ENCODE measurements at regions not wholly inside any gene's neighbourhood (a gene's known extent, or its start where the extent isn't known, plus 50 kb on each side); places are given as distances from the start of the nearest gene placed in this dataset.

DNA sequence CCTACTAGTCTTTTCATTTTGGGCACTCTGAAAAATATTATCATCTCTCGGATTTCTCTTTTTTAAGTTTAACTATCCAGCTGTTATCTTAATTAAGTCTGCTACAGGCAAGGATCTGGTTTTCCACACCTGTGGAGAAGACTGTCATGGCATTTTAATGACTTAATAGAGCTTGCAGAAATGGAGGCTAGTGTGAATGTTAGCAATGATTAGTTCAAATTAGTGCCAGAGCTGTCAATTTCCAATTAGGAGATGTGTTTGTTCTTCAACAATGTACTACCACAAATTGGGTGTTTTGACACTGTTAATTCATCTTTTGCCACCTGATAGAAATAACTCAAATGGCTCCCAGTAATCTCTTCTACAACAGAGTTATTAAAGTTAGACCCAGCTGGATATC is 2023.0 kb upstream of the CDH9 start:
- DNase-seq (no peak), ATAC-seq (no peak)
- Mint-ChIP-seq H3K9me3 (peaks cover 12% of the 10 kb centered on the region), H3K4me3 (no peak overlapping the region), H3K4me1 (ENCODE audit: low read depth) (no peaks in the 10 kb centered on the region), H3K27me3 (ENCODE audit: low read depth) (no peaks in the 10 kb centered on the region), H3K36me3 (ENCODE audit: insufficient read depth) (no peaks in the 10 kb centered on the region)

DNA sequence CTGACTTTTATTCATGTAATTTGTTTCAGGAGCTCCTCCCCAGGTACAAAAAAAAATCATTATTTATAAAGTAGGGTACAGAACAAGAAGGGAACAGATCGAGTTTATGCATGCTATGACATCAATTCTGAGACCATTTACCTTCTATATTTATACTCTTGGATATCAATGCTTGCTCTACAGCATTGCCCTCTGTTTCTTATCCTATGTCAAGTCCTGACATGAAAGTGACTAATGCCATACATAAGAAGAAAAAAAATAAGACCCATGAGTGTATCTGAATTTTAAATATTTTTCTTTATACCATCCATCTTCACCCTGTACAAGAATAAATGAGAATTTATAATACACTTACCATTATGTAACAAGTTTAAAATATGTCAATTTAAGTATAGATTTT is 2016.3 kb upstream of the CDH9 start:
- Mint-ChIP-seq H3K27me3 (ENCODE audit: low read depth) (no peaks in the 10 kb centered on the region), H3K4me1 (ENCODE audit: low read depth) (no peaks in the 10 kb centered on the region), H3K4me3 (no peak overlapping the region), H3K36me3 (ENCODE audit: insufficient read depth) (no peaks in the 10 kb centered on the region), H3K9me3 (peaks cover 9% of the 10 kb centered on the region)
- DNase-seq = no peak
- no peak for ATAC-seq

DNA sequence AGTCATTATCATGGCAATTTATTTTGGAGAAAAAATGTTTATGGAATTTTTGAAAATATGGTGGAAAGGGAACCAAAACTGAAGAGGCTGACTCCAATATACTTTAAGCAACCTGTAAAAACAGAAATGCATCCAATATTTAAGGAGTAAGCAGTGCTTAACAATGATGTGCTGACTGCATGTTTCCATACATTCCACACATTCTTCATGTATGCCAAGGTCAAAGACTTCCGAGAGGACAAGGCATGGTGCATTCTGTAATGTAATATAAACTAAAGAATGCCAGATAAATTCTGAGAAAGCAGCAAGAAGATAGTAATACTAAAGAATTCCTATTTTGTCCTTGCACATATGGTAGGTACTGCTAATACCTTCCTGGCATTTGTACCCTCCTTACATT is 2015.9 kb upstream of the CDH9 start:
- no peak overlapping the region for H3K4me3 Mint-ChIP-seq
- no peak for DNase-seq
- no peak for ATAC-seq
- no peaks in the 10 kb centered on the region for H3K4me1 Mint-ChIP-seq (ENCODE audit: low read depth)
- H3K9me3 Mint-ChIP-seq = peaks cover 9% of the 10 kb centered on the region
- H3K27me3 Mint-ChIP-seq (ENCODE audit: low read depth) = no peaks in the 10 kb centered on the region
- H3K36me3 Mint-ChIP-seq (ENCODE audit: insufficient read depth) = no peaks in the 10 kb centered on the region

DNA sequence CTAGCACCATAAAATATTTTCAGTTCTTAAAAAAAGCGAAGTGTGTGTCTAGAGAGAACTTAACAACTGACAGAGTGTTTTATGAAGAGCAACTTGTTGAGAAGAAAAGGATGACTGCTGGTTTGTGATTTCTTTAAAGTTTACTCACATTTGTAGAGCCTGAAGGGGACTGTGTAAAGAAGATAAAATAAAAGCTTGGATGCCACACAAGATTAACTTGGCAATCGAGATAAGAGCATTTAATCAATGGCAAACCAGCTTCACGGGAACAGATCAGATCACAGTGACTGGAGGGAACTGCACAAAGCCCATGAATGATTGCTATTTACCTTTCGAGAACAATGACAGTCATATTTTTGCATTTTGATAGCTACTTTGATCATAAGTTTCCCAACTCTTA is 2013.1 kb upstream of the CDH9 start:
- peaks cover 9% of the 10 kb centered on the region for H3K9me3 Mint-ChIP-seq
- no peaks in the 10 kb centered on the region for H3K36me3 Mint-ChIP-seq (ENCODE audit: insufficient read depth)

DNA sequence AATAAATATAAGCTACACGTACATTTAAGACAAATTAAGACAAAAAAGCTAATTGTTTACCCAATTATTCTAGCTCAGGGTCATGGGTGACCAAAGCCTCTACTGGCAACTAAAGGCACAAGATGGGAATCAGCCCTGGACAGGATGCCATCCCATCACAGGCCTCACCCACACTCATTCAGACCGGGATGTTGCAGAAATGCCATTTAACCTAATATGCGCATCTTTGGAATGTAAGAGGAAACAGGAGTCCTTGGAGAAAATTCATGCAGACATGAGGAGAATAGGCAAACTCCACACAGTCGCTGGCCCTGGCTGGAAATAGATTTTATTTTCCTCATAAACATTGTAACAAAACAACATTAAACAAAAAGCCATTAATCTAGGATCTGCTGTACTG is 2003.8 kb upstream of the CDH9 start:
- no peak for DNase-seq
- H3K9me3 Mint-ChIP-seq = no peaks in the 10 kb centered on the region
- no peak for ATAC-seq

More for the DNA sequence above, 2013.1 kb upstream of the CDH9 start:
- H3K27me3 Mint-ChIP-seq (ENCODE audit: low read depth) = no peaks in the 10 kb centered on the region
- DNase-seq (no peak), ATAC-seq (no peak)
- H3K4me3 Mint-ChIP-seq = no peak overlapping the region
- no peaks in the 10 kb centered on the region for H3K4me1 Mint-ChIP-seq (ENCODE audit: low read depth)

DNA sequence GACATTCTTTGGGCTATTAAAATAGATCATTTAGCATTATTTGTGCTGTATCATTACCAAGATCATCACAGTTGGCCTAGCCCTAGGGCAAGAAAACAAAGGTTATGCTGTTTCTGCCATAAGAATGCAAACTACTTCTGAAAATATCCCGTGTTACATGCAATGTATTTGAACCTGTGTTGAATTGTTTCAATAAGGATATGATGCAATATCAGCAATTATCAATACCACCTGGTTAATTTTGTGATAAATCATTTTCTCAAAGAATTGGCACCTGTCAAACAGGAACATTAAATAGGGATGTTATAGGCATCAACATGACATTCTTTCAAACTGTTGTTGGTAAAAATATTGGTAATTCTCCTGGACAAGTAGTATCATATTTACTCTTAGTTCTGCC is 2002.0 kb upstream of the CDH9 start:
- no peaks in the 10 kb centered on the region for H3K4me1 Mint-ChIP-seq (ENCODE audit: low read depth)
- H3K4me3 Mint-ChIP-seq = no peak overlapping the region
- DNase-seq = no peak
- H3K27me3 Mint-ChIP-seq (ENCODE audit: low read depth) = no peaks in the 10 kb centered on the region
- ATAC-seq = no peak
- H3K9me3 Mint-ChIP-seq = peaks cover 2% of the 10 kb centered on the region
- H3K36me3 Mint-ChIP-seq (ENCODE audit: insufficient read depth) = no peaks in the 10 kb centered on the region

More for the DNA sequence above, 2003.8 kb upstream of the CDH9 start:
- Mint-ChIP-seq H3K36me3 (ENCODE audit: insufficient read depth) (no peaks in the 10 kb centered on the region), H3K4me1 (ENCODE audit: low read depth) (no peaks in the 10 kb centered on the region), H3K4me3 (no peak overlapping the region), H3K27me3 (ENCODE audit: low read depth) (no peaks in the 10 kb centered on the region)

DNA sequence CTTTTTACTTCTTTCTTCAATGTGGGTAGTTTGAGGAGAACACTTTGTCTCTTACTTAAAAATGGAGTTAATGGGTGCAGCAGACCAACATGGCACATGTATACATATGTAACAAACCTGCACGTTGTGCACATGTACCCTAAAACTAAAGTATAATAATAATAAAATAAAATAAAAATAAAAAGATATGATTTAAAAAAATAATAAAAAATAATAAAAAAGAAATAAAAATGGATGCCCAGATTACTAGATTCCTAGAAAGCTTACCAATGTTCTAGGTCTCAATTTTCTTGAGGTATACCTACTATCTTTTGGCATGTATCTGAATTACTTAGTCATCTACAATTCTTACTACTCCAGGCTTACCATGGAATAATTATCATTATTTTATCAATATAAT is 2001.6 kb upstream of the CDH9 start:
- H3K4me1 Mint-ChIP-seq (ENCODE audit: low read depth) = no peaks in the 10 kb centered on the region
- no peaks in the 10 kb centered on the region for H3K36me3 Mint-ChIP-seq (ENCODE audit: insufficient read depth)
- H3K4me3 Mint-ChIP-seq = no peak overlapping the region
- DNase-seq (no peak), ATAC-seq (no peak)
- no peaks in the 10 kb centered on the region for H3K27me3 Mint-ChIP-seq (ENCODE audit: low read depth)
- peaks cover 4% of the 10 kb centered on the region for H3K9me3 Mint-ChIP-seq

DNA sequence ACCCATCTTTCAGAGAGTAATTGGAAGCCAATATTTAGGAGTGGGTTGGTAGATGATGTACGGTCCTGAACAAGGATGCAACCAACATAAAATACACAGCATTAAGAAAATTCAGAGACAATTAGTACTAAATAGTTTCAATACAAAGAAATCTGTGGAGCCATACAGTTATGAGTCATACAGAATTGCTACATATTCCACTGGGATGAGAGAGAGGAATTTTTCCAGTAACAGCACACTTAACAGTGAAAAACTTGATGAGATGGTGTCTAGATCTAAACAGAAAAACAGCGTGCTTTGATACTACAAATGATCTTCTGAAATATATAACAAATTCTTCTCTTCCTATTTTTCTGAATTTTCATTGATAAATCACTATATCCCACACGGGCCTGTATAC is 1999.3 kb upstream of the CDH9 start:
- no peak for ATAC-seq
- Mint-ChIP-seq H3K36me3 (ENCODE audit: insufficient read depth) (no peaks in the 10 kb centered on the region), H3K4me1 (ENCODE audit: low read depth) (no peaks in the 10 kb centered on the region), H3K4me3 (no peak overlapping the region), H3K27me3 (ENCODE audit: low read depth) (no peaks in the 10 kb centered on the region), H3K9me3 (peaks cover 9% of the 10 kb centered on the region)
- DNase-seq = no peak

DNA sequence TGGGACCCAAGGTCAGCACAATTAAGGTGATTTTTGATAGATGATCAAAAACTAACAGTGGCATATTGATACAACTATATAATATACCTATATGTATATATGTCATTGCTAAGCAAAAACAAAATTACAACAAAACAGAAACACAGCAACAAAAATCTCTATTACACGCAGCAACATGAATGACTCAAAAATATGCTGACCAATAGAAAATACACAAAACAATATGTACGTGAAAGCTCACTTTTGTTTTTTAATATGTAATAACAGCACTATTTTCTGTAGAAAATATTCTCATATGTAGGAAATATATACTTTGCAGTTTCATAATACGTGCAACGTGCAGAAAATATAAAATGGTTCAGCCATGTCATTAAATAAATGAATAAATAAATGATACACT is 1985.7 kb upstream of the CDH9 start:
- Mint-ChIP-seq H3K9me3 (peaks cover 4% of the 10 kb centered on the region), H3K27me3 (ENCODE audit: low read depth) (no peaks in the 10 kb centered on the region), H3K4me3 (no peak overlapping the region), H3K36me3 (ENCODE audit: insufficient read depth) (no peaks in the 10 kb centered on the region), H3K4me1 (ENCODE audit: low read depth) (no peaks in the 10 kb centered on the region)
- ATAC-seq = no peak
- no peak for DNase-seq

DNA sequence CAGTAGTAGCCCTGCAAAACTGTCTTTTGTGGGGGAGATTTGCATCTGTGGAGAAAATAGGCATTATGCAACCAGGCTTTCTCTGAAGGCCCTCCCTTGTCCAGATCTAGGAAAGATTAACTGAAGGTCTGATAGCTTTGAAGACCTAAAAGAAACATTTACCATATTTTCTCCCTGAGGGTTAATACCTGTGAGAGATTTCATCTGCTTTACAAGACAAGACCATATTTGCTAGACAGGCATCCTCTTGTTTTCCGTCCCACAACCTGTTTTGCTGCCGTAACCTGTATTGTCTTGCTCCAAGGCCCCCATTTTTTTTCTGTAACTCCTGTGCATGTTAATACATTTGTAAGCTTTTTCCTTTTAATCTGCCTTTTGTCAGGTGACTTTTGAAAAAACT is 1985.2 kb upstream of the CDH9 start:
- Mint-ChIP-seq H3K36me3 (ENCODE audit: insufficient read depth) (no peaks in the 10 kb centered on the region), H3K9me3 (peaks cover 4% of the 10 kb centered on the region), H3K4me1 (ENCODE audit: low read depth) (no peaks in the 10 kb centered on the region), H3K4me3 (no peak overlapping the region), H3K27me3 (ENCODE audit: low read depth) (no peaks in the 10 kb centered on the region)
- ATAC-seq (no peak), DNase-seq (no peak)

DNA sequence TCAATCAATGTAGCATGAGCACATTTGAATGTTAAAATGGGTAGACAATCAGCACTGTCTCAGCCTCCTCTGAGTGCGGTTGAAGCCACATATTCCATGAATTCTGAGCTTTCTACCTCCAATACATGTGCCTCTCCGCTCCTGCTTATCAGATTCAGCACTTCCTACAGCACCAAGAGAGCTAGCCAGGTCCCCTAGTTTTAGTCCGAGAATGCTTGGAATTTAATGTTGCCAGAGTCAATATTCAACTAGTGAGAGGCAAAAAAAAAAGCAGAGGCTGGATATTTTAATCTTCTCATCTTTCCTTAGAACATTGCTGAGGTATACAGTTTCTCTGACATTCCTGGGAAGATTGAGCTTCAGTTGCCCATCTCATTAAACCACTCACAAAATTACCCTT is 1979.1 kb upstream of the CDH9 start:
- H3K27me3 Mint-ChIP-seq (ENCODE audit: low read depth) = no peaks in the 10 kb centered on the region
- H3K36me3 Mint-ChIP-seq (ENCODE audit: insufficient read depth) = no peaks in the 10 kb centered on the region
- peaks cover 16% of the 10 kb centered on the region for H3K9me3 Mint-ChIP-seq
- ATAC-seq (no peak), DNase-seq (no peak)
- no peaks in the 10 kb centered on the region for H3K4me1 Mint-ChIP-seq (ENCODE audit: low read depth)
- no peak overlapping the region for H3K4me3 Mint-ChIP-seq

DNA sequence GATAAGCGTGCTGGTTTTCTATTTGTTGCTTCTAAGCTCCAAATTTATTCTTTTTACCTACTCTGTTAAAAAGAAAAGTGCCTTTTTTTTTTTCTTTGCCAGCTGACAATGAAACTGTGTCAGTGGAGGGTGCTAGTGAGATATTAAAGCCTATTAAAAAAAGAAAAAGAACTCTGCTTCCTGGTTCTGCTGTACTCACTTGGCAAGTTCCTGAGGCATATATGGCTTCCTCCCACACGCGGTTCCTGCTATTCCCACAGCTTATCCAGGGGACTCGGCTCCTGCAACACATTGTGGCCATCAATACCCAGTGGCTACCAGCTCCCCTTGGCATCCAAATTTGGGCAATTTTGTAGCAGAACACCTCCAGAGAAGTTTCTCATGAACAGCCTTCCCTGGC is 1977.7 kb upstream of the CDH9 start:
- Mint-ChIP-seq H3K9me3 (peaks cover 16% of the 10 kb centered on the region), H3K4me3 (no peak overlapping the region), H3K36me3 (ENCODE audit: insufficient read depth) (no peaks in the 10 kb centered on the region), H3K27me3 (ENCODE audit: low read depth) (no peaks in the 10 kb centered on the region), H3K4me1 (ENCODE audit: low read depth) (no peaks in the 10 kb centered on the region)
- ATAC-seq (no peak), DNase-seq (no peak)

DNA sequence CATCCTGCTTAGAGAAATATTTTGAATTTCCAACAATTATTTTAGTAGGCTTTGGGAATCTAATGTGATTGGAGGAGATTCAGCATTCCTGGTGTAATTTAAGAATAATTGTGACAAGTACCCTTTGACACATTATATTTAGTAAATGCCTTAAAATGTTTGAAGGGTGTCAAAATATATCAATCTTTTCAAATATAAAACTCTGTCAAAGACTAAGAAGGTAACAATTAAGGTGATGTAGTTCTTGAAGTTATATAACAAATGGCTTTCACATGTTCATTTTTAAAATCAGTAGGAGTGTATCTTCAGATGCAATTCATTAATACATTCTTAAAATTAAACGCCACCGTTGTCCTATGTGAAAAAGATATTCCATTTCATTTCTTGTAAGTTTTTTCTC is 1977.1 kb upstream of the CDH9 start:
- no peaks in the 10 kb centered on the region for H3K36me3 Mint-ChIP-seq (ENCODE audit: insufficient read depth)
- no peak overlapping the region for H3K4me3 Mint-ChIP-seq
- ATAC-seq = no peak
- no peak for DNase-seq
- no peaks in the 10 kb centered on the region for H3K27me3 Mint-ChIP-seq (ENCODE audit: low read depth)
- H3K9me3 Mint-ChIP-seq = peaks cover 16% of the 10 kb centered on the region
- no peaks in the 10 kb centered on the region for H3K4me1 Mint-ChIP-seq (ENCODE audit: low read depth)

DNA sequence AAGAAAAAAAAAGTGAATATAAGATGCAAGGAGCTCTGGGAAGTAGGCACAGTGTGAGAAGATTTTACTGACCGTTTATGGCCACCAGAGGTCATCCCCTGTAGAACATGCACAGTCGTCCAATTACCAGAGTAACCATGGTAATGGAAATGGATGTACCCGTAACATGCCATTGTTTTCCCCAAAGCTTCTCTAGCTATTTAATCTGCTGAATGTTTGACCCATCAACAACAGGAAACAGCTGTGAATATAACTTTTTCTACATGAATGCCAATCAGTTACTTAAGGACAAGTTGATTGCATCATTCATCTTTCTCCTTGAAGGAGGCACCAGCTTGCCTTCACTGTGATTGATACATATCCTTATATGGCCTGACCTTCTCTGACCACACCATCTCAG is 1967.0 kb upstream of the CDH9 start:
- Mint-ChIP-seq H3K27me3 (ENCODE audit: low read depth) (no peaks in the 10 kb centered on the region), H3K36me3 (ENCODE audit: insufficient read depth) (no peaks in the 10 kb centered on the region), H3K9me3 (peaks cover 17% of the 10 kb centered on the region), H3K4me1 (ENCODE audit: low read depth) (no peaks in the 10 kb centered on the region), H3K4me3 (no peak overlapping the region)
- no peak for DNase-seq
- no peak for ATAC-seq

DNA sequence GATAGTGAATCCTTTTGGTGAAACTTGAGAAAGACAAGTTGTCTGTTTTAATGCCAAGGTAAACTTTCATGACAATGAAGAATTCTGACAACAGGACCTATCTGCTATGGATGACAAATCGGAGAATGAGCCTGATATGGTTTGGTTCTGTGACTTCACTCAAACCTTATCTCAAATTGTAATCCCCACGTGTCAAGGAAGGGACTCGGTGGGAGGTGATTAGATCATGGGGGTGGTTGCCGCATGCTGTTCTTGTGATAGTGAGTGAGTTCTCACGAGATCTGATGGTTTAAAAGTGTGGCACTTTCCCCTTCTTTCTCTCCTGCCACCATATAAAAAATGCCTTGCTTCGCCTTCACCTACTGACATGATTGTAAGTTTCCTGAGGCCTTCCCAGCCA is 1964.1 kb upstream of the CDH9 start:
- H3K27me3 Mint-ChIP-seq (ENCODE audit: low read depth) = no peaks in the 10 kb centered on the region
- DNase-seq (no peak), ATAC-seq (no peak)
- no peaks in the 10 kb centered on the region for H3K36me3 Mint-ChIP-seq (ENCODE audit: insufficient read depth)
- H3K4me3 Mint-ChIP-seq = no peak overlapping the region
- H3K4me1 Mint-ChIP-seq (ENCODE audit: low read depth) = no peaks in the 10 kb centered on the region
- H3K9me3 Mint-ChIP-seq = peaks cover 16% of the 10 kb centered on the region

DNA sequence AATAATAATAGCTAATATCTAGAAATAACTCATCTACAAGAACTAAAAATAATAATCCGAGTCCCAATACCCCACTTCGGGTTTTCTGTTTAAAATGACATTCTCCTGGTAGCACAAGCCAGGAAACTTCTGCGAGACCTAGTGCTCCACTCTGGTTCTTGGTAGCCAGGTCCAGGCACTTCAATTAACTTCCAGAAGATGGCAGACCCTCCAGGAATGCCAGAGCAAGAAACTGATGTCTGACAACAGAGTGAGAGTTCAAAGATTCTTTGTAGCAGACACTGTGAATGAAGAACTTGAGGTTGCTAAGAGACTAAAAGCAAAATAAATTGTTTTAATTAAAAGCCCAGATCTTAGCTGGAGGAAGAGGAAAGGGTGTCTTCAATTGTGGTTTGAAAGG is 1963.3 kb upstream of the CDH9 start:
- Mint-ChIP-seq H3K36me3 (ENCODE audit: insufficient read depth) (no peaks in the 10 kb centered on the region), H3K9me3 (peaks cover 20% of the 10 kb centered on the region), H3K4me1 (ENCODE audit: low read depth) (no peaks in the 10 kb centered on the region), H3K27me3 (ENCODE audit: low read depth) (no peaks in the 10 kb centered on the region), H3K4me3 (no peak overlapping the region)
- DNase-seq (no peak), ATAC-seq (no peak)

Measured in activated T-cell treated with anti-CD3 and anti-CD28 coated beads, Interleukin-2, amount 50 U/mL, for 4 hours (primary cell).